Embryonic facial prominence (tissue), 1 donor: ENCODE measurements at regions not wholly inside any gene's neighbourhood (a gene's known extent, or its start where the extent isn't known, plus 50 kb on each side); places are given as distances from the start of the nearest gene placed in this dataset.

Experiments used
- DNase-seq: peaks from one replicate; pipeline ENCODE4 v3.0.0-alpha.2; 2016; ENCODE audit errors: extremely low spot score

DNA sequence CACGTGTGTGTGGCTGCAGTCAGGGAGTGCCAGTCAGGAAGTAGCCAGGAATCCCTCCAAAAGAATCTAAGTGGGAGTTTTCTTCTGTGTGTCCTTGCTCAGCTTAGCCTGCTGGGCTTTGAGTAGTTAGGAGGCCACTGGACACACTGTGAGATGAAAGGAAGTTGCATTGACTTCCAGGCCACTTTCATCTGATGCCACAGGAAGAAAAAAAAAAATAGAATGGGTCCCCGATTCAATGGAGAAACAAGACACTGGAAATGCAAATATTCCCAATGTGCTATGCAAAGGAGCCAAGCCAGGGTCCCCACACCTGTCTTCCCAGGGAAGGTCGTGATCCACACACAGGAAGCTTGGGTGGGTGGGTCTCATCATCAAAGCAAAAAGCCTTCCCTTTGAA, 95.6 kb upstream of the E2F8 start:
- no peak for DNase-seq

- no peak for DNase-seq
Measured at GRCh38 chr11:19332476-19332875, 91.7 kb upstream of the E2F8 start.

DNA sequence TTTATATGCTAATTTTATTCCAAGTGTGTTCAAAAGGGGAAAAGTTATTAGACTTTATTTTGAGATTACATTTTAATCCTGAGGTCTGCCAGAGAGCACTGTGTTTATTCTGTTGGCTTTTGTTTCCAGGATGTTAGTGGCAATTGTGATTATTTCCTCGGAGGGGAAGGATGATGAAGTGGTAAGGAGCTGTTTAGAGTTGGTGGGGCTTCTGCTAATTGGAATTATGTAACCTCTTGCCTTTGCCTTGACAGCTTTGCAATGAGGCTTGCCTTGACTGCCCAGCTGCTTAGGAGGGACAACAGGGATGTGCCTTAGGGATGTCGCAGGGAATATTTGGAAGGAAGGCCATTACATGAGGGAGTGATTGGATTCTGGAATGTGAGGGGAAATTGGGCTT, 89.7 kb upstream of the E2F8 start:
- no peak for DNase-seq

DNA sequence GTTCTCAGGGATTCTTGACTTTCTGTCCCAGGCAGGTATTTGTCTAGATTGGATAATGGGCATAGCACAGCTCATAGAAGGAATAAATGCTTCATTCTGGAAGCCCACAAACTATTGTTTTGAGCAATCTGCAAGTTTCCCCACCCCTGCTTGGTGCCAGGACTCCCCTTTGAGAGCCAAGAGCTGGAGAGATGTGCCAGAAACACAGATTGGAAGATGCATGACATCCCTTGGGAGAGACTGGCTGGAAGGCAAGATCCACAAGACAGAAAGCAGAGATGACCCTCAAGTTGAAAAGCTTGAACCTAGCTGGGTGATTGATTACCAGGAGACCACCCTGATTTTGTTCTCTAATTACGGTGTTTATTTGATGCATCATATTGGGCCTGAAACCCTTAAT, 89.2 kb upstream of the E2F8 start:
- DNase-seq, result no peak

- DNase-seq, result no peak
Measured at GRCh38 chr11:19328586-19329311, 88.0 kb upstream of the E2F8 start.

GRCh38 chr11:19327280-19327679, 86.5 kb upstream of the E2F8 start:
- DNase-seq, result no peak

DNA sequence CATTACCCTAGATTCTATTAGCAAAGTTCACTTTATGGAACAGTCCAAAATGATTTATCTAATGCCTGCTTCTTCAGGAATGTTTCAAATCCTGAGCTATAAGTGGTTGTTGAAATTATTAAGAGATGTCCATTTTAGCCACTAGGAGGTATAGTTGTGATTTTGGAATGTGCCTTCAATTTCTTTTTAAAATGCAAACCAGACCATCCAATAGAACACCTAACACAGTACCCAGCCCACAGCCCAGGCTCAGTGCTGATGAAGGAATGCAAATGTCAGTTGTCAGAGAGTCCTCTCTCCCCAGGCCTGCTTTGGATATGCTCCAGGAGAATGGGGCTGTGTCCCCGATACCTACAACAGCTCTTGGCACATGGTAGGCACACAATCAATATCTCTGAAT, 85.8 kb upstream of the E2F8 start:
- no peak for DNase-seq

DNA sequence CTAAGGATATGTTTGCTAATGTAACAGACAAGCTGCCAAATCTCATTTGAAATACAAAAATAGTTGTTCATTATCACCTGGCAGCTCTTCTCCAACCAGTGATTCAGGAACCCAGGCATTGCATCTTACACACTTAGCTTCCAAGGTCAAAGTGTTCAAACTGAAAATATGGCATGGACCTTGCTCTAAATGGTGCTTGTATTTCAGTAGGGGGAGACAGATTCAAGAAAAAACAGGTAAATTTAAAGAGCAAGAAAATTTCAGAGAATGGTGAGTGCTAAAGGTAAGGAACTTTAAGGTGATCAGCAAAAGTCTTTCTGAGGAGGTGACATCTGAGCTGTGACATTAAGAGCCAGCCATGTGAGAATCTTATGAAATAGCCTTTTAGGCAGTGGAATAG, 82.8 kb upstream of the E2F8 start:
- DNase-seq, result no peak

GRCh38 chr11:19321351-19321750, 80.6 kb upstream of the E2F8 start:
- DNase-seq, result no peak

GRCh38 chr11:19320827-19321226, 80.1 kb upstream of the E2F8 start:
- peak; percentile 34 for DNase-seq

- no peak for DNase-seq
Measured at GRCh38 chr11:19316434-19316833, 75.7 kb upstream of the E2F8 start.

GRCh38 chr11:19315511-19315910, 74.8 kb upstream of the E2F8 start:
- DNase-seq, result no peak

GRCh38 chr11:19313140-19313539, 72.4 kb upstream of the E2F8 start:
- DNase-seq, result no peak

GRCh38 chr11:19311308-19312030, 70.7 kb upstream of the E2F8 start:
- DNase-seq, result no peak

- no peak for DNase-seq
Measured at GRCh38 chr11:19307498-19307897, 66.8 kb upstream of the E2F8 start.

DNA sequence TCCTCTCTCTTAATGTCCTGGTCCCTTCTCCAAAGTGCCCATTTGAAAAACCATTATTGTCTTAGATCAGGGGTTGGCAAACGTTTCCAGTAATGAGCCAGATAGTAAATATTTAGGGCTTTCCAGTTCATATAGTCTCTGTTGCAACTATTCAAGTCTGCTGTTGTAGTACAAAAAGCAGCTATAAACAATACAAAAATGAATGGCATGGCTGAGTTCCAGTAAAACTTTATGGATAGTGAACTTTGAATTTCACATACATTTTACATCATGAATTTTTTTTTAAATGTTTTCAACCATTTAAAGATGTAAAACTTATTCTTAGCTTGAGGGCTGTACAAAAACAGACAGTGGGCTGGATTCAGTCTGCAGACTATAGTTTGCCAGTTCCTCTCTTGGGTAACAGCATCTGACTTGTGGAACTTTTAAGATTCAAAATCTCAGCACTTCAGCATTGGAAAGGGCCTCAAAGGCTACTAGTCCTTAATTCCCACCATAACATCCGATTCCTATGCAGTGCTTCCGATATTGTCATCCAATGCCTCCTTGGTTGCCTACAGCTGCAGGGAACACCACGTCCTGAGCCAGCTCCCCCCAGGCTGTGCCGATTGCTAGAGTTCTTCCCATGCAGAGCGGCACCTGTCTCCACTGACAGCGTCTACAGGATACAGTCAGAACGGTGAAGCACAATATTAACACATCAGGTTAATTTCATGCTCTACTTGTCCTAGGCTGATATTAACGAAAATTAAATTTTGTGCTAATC, 65.6 kb upstream of the E2F8 start:
- no peak for DNase-seq

- DNase-seq, result no peak
Measured at GRCh38 chr11:19301361-19301760, 60.6 kb upstream of the E2F8 start.

DNA sequence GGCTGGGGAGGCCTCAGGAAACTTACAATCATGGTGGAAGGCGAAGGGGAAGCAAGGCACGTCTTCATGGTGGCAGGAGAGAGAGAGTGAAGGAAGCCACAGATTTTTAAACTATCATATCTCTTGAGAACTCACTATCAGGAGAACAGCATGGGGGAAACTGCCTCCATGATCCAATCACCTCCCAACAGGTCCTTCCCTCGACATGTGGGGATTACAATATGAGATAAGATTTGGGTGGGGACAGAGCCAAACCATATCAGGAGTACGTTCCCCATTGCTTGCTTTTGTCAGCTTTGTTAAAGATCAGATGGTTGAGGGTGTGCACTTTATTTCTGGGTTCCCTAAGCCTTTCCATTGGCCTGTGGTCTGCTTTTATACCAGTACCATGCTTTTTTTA, 53.7 kb upstream of the E2F8 start:
- no peak for DNase-seq

DNA sequence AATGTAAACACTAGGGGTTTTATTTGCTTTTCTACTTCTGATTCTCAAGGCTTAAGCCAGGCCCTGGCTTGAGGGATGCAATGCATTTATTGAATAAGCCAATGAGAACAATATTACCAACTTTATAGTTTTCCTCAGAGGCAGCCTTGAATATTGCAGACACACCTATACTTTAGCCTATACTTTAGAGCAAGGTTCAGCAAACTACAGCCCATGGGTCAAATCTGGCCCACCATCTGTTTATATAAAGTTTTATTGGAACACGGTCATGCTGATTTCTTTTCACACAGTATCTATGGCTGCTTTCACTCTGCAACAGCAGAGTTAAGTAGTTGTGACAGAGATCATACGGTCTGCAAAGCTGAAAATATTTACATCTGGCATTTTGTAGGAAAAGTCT, 50.3 kb upstream of the E2F8 start:
- no peak for DNase-seq
